A673 (cell line): ENCODE measurements at regions not wholly inside any gene's neighbourhood (a gene's known extent, or its start where the extent isn't known, plus 50 kb on each side); places are given as distances from the start of the nearest gene placed in this dataset.

Experiments
- CTCF ChIP-seq: fragments of 300-800, 200-600 bp; sonication (generic); conservative IDR thresholded peaks from 2 replicates; pipeline ENCODE4 v1.5.1; 2017; ENCODE audit warnings: low read depth, mild to moderate bottlenecking, antibody characterized with exemption, low read length, moderate library complexity, mixed read lengths
- EZH2 ChIP-seq: fragments of 200-600 bp; sonication (generic); IDR thresholded peaks from 2 replicates; pipeline ENCODE4 v1.6.1; 2017; ENCODE audit warnings: borderline replicate concordance, low read depth, mild to moderate bottlenecking, mixed read lengths, antibody characterized with exemption, low read length; ENCODE audit not compliant: poor library complexity, severe bottlenecking

GRCh38 chr11:28871090-28871489 lies 762.9 kb downstream of the METTL15 start:
- TF ChIP-seq CTCF: no peak
- no peak for TF ChIP-seq EZH2
